ENCODE measurements at regions not wholly inside any gene's neighbourhood (a gene's known extent, or its start where the extent isn't known, plus 50 kb on each side); places are given as distances from the start of the nearest gene placed in this dataset.
"Not testable (repeated sequence)": the region's sequence is repeated elsewhere in the genome, so short reads cannot be mapped to it uniquely, and the experiment has no call there.

GRCh38 chr10:31677195-31678138, 251.2 kb downstream of the ARHGAP12 start:
- Mint-ChIP-seq H3K9me3 (peaks cover 9 to 22% of the 10 kb centered on the region in 2 donors), H3K27ac (no peak overlapping the region), H3K36me3 (peaks cover 10 to 16% of the 10 kb centered on the region in 2 donors)
- DNase-seq (ENCODE audit: low spot score in 2 of 2) (no peak), ATAC-seq (no peak)

GRCh38 chr10:31675726-31676125, 252.9 kb downstream of the ARHGAP12 start:
- Mint-ChIP-seq H3K9me3 (peaks cover 19 to 26% of the 10 kb centered on the region in 2 donors), H3K36me3 (peaks cover 9 to 23% of the 10 kb centered on the region in 2 donors), H3K27ac (no peak overlapping the region)
- DNase-seq (ENCODE audit: low spot score in 2 of 2) (no peak), ATAC-seq (no peak)

- Mint-ChIP-seq H3K9me3 (peaks cover 19 to 26% of the 10 kb centered on the region in 2 donors), H3K27ac (no peak overlapping the region), H3K36me3 (peaks cover 0 to 21% of the 10 kb centered on the region in 2 donors)
- ATAC-seq: no peak
- DNase-seq (ENCODE audit: low spot score in 2 of 2): no peak
These were observed 259.3 kb downstream of the ARHGAP12 start for GRCh38 chr10:31669357-31669756.

- no peak for ATAC-seq
- peaks cover 17 to 18% of the 10 kb centered on the region in 2 donors for H3K9me3 Mint-ChIP-seq
- DNase-seq (ENCODE audit: low spot score in 2 of 2): no peak
- H3K36me3 Mint-ChIP-seq: peaks cover 0 to 16% of the 10 kb centered on the region in 2 donors
- no peak overlapping the region for H3K27ac Mint-ChIP-seq
These were observed 260.3 kb downstream of the ARHGAP12 start for GRCh38 chr10:31668326-31668725.

GRCh38 chr10:31665764-31666279, 262.8 kb downstream of the ARHGAP12 start:
- not testable (repeated sequence) for H3K9me3 Mint-ChIP-seq; ATAC-seq; H3K27ac Mint-ChIP-seq; DNase-seq (ENCODE audit: low spot score in 2 of 2); H3K36me3 Mint-ChIP-seq

GRCh38 chr10:31664803-31665202, 263.8 kb downstream of the ARHGAP12 start:
- Mint-ChIP-seq H3K36me3 (no peaks in the 10 kb centered on the region), H3K9me3 (no peaks in the 10 kb centered on the region), H3K27ac (no peak overlapping the region)
- DNase-seq (ENCODE audit: low spot score in 2 of 2): no peak
- ATAC-seq: no peak

- H3K36me3 Mint-ChIP-seq; ATAC-seq; DNase-seq (ENCODE audit: low spot score in 2 of 2); H3K27ac Mint-ChIP-seq; H3K9me3 Mint-ChIP-seq: not testable (repeated sequence)
These were observed 264.6 kb downstream of the ARHGAP12 start for GRCh38 chr10:31664071-31664470.

GRCh38 chr10:31660300-31660699, 268.3 kb downstream of the ARHGAP12 start:
- ATAC-seq (no peak), DNase-seq (ENCODE audit: low spot score in 2 of 2) (no peak)
- Mint-ChIP-seq H3K36me3 (no peaks in the 10 kb centered on the region), H3K9me3 (no peaks in the 10 kb centered on the region), H3K27ac (no peak overlapping the region)

- no peak for ATAC-seq
- no peaks in the 10 kb centered on the region for H3K9me3 Mint-ChIP-seq
- H3K36me3 Mint-ChIP-seq: no peaks in the 10 kb centered on the region
- no peak for DNase-seq (ENCODE audit: low spot score in 2 of 2)
- no peak overlapping the region for H3K27ac Mint-ChIP-seq
These were observed 269.0 kb downstream of the ARHGAP12 start for GRCh38 chr10:31659665-31660064.

GRCh38 chr10:31657434-31657872, 271.2 kb downstream of the ARHGAP12 start:
- H3K27ac Mint-ChIP-seq: no peak overlapping the region
- ATAC-seq (no peak), DNase-seq (ENCODE audit: low spot score in 2 of 2) (no peak)
- H3K36me3 Mint-ChIP-seq: no peaks in the 10 kb centered on the region
- no peaks in the 10 kb centered on the region for H3K9me3 Mint-ChIP-seq

GRCh38 chr10:31656851-31657433, 271.7 kb downstream of the ARHGAP12 start:
- H3K9me3 Mint-ChIP-seq: no peaks in the 10 kb centered on the region

GRCh38 chr10:31652038-31652437, 276.6 kb downstream of the ARHGAP12 start:
- Mint-ChIP-seq H3K27ac (no peak overlapping the region), H3K9me3 (no peaks in the 10 kb centered on the region), H3K36me3 (no peaks in the 10 kb centered on the region)
- DNase-seq (ENCODE audit: low spot score in 2 of 2) (no peak), ATAC-seq (no peak)

More at GRCh38 chr10:31656851-31657433, 271.7 kb downstream of the ARHGAP12 start:
- DNase-seq (ENCODE audit: low spot score in 2 of 2) (no peak), ATAC-seq (no peak)
- no peak overlapping the region for H3K27ac Mint-ChIP-seq
- H3K36me3 Mint-ChIP-seq: no peaks in the 10 kb centered on the region

GRCh38 chr10:31650010-31650409, 278.6 kb downstream of the ARHGAP12 start:
- ATAC-seq: no peak
- Mint-ChIP-seq H3K27ac (no peak overlapping the region), H3K36me3 (no peaks in the 10 kb centered on the region), H3K9me3 (no peaks in the 10 kb centered on the region)
- no peak for DNase-seq (ENCODE audit: low spot score in 2 of 2)

GRCh38 chr10:31648966-31649365, 279.7 kb downstream of the ARHGAP12 start:
- ATAC-seq: no peak
- Mint-ChIP-seq H3K36me3 (no peaks in the 10 kb centered on the region), H3K9me3 (no peaks in the 10 kb centered on the region), H3K27ac (no peak overlapping the region)
- no peak for DNase-seq (ENCODE audit: low spot score in 2 of 2)

- H3K27ac Mint-ChIP-seq: no peak overlapping the region
- no peak for ATAC-seq
- no peak for DNase-seq (ENCODE audit: low spot score in 2 of 2)
- H3K9me3 Mint-ChIP-seq: peaks cover 0 to under 1% of the 10 kb centered on the region in 2 donors
- no peaks in the 10 kb centered on the region for H3K36me3 Mint-ChIP-seq
These were observed 280.8 kb downstream of the ARHGAP12 start for GRCh38 chr10:31647861-31648260.

GRCh38 chr10:31646519-31646918, 282.1 kb downstream of the ARHGAP12 start:
- DNase-seq (ENCODE audit: low spot score in 2 of 2) (no peak), ATAC-seq (no peak)
- H3K27ac Mint-ChIP-seq: peak overlapping the region in 1 of 2 donors; percentile 36
- H3K36me3 Mint-ChIP-seq: no peaks in the 10 kb centered on the region
- H3K9me3 Mint-ChIP-seq: peaks cover 3 to 5% of the 10 kb centered on the region in 2 donors

- peaks cover 3 to 5% of the 10 kb centered on the region in 2 donors for H3K9me3 Mint-ChIP-seq
- no peak overlapping the region for H3K27ac Mint-ChIP-seq
- ATAC-seq (no peak), DNase-seq (ENCODE audit: low spot score in 2 of 2) (no peak)
- H3K36me3 Mint-ChIP-seq: no peaks in the 10 kb centered on the region
These were observed 282.8 kb downstream of the ARHGAP12 start for GRCh38 chr10:31645786-31646185.
